HCT116 (cell line): ENCODE measurements at regions not wholly inside any gene's neighbourhood (a gene's known extent, or its start where the extent isn't known, plus 50 kb on each side); places are given as distances from the start of the nearest gene placed in this dataset.

ENCODE experiments used
- ATAC-seq: fragments of 200-7000 bp; cut with Tn5 transposase; 2 replicates; pipeline ENCODE4 v1.9.1; 2020; ENCODE audit warnings: mild to moderate bottlenecking, moderate library complexity
- BruUV-seq: library from RNA; stranded (reverse); fragments of 400-500 nt; replicated peaks from 2 replicates; lab custom pipeline; 2021; lab: Mats Ljungman, UMichigan
- CTCF ChIA-PET: fragments of 300-600 bp; sonication (Branson Sonifier 250); formaldehyde crosslinking; loops from one replicate; lab custom pipeline; 2021; ENCODE audit warnings: antibody characterized with exemption; lab: Charles Lee
- POLR2A ChIA-PET: fragments of 300-600, 350-600 bp; sonication (Branson Sonifier 250); formaldehyde crosslinking; loops from one replicate; lab custom pipeline; 2021; ENCODE audit warnings: antibody characterized with exemption; lab: Charles Lee
- RAD21 ChIA-PET, 2 experiments: fragments of 300-600 bp; sonication (Branson Sonifier 250); formaldehyde crosslinking; loops; one replicate each; lab custom pipeline; 2023; ENCODE audit warnings: low total read pairs in 2 of 2; ENCODE audit not compliant: uncharacterized antibody in 2 of 2, unreplicated experiment in 2 of 2, low non-redundant PET in 1 of 2; lab: Charles Lee
- DNase-seq: peaks from one replicate; pipeline ENCODE4 v3.0.0-alpha.2; 2010; ENCODE audit warnings: low read depth, low spot score
- H2AFZ ChIP-seq: fragments of 200-600 bp; shearing (Covaris generic), sonication (generic); 2 replicates; pipeline ENCODE4 v1.6.1; 2017; ENCODE audit warnings: low read depth, mixed run types, mixed read lengths, antibody characterized with exemption, low read length; ENCODE audit not compliant: poor library complexity, severe bottlenecking
- H3K27ac ChIP-seq: 2 replicates; pipeline ENCODE4 v1.5.1; 2012; ENCODE audit warnings: low read depth, low read length
- H3K27me3 ChIP-seq: fragments of 200-600 bp; sonication (generic); 2 replicates; pipeline ENCODE4 v1.6.1; 2016; ENCODE audit warnings: mixed run types, low read length, mixed read lengths; ENCODE audit not compliant: insufficient read depth
- H3K36me3 ChIP-seq, 2 experiments: fragments of 200-500 bp in 1 of 2; fragments of 200-600 bp in 1 of 2; sonication (Bioruptor generic) in 1 of 2; sonication (generic) in 1 of 2; 2 replicates each; pipeline versions ENCODE4 v1.5.1 to v1.6.1; 2014 to 2016; ENCODE audit warnings: low read length in 2 of 2, inconsistent platforms in 1 of 2, mixed read lengths in 1 of 2, mixed run types in 1 of 2; ENCODE audit not compliant: insufficient read depth in 2 of 2, control insufficient read depth in 1 of 2
- H3K4me1 ChIP-seq, 2 experiments: fragments of 200-600 bp in 1 of 2; sonication (generic) in 1 of 2; 2 replicates each; pipeline versions ENCODE4 v1.5.1 to v1.6.1; 2012 to 2017; ENCODE audit warnings: low read length in 2 of 2, inconsistent platforms in 1 of 2, mild to moderate bottlenecking in 1 of 2, mixed read lengths in 1 of 2, mixed run types in 1 of 2, moderate library complexity in 1 of 2; ENCODE audit not compliant: insufficient read depth in 2 of 2, control insufficient read depth in 1 of 2
- H3K4me2 ChIP-seq: fragments of 200-600 bp; sonication (generic); 2 replicates; pipeline ENCODE4 v1.6.1; 2017; ENCODE audit warnings: mixed run types, low read length, mixed read lengths
- H3K4me3 ChIP-seq, 2 experiments: fragments of 200-600 bp in 1 of 2; sonication (generic) in 1 of 2; replicated peaks in 1 of 2; 2 replicates each; pipeline ENCODE4 v1.5.1; 2011 to 2016; ENCODE audit warnings: low read length in 2 of 2, control low read depth in 1 of 2, low read depth in 1 of 2, mild to moderate bottlenecking in 1 of 2, mixed read lengths in 1 of 2, mixed run types in 1 of 2
- H3K79me2 ChIP-seq: fragments of 200-600 bp; sonication (generic); 2 replicates; pipeline ENCODE4 v1.6.1; 2017; ENCODE audit warnings: mild to moderate bottlenecking, mixed run types, low read length, moderate library complexity, mixed read lengths; ENCODE audit not compliant: insufficient read depth
- H3K9ac ChIP-seq: fragments of 200-600 bp; sonication (generic); 2 replicates; pipeline ENCODE4 v1.6.1; 2016; ENCODE audit warnings: low read length, mixed read lengths
- H3K9me2 ChIP-seq: fragments of 200-600 bp; sonication (generic), shearing (Covaris generic); 2 replicates; pipeline ENCODE4 v1.6.1; 2017; ENCODE audit warnings: mixed run types, mild to moderate bottlenecking, moderate library complexity; ENCODE audit not compliant: insufficient read depth
- H3K9me3 ChIP-seq, 2 experiments: fragments of 200-500 bp in 1 of 2; fragments of 200-600 bp in 1 of 2; sonication (Bioruptor generic) in 1 of 2; sonication (generic) in 1 of 2; 2 replicates each; pipeline ENCODE4 v1.6.1; 2014 to 2017; ENCODE audit warnings: low read length in 2 of 2, mixed read lengths in 2 of 2, inconsistent platforms in 1 of 2, low read depth in 1 of 2, mild to moderate bottlenecking in 1 of 2, mixed run types in 1 of 2, moderate library complexity in 1 of 2; ENCODE audit not compliant: control insufficient read depth in 1 of 2, insufficient read depth in 1 of 2
- H4K20me1 ChIP-seq: fragments of 200-600 bp; sonication (generic), shearing (Covaris generic); 2 replicates; pipeline ENCODE4 v1.6.1; 2017; ENCODE audit warnings: mixed run types, mild to moderate bottlenecking, moderate library complexity; ENCODE audit not compliant: insufficient read depth
- ATF3 ChIP-seq: IDR thresholded peaks from 2 replicates; pipeline ENCODE4 v1.6.1; 2012
- CBX3 ChIP-seq: IDR thresholded peaks from 2 replicates; pipeline ENCODE4 v1.6.1; 2012; ENCODE audit warnings: low read depth
- CEBPB ChIP-seq: IDR thresholded peaks from 2 replicates; pipeline ENCODE4 v1.6.1; 2012; ENCODE audit warnings: low read depth
- ELF1 ChIP-seq: IDR thresholded peaks from 2 replicates; pipeline ENCODE4 v1.6.1; 2012; ENCODE audit warnings: low read depth, borderline replicate concordance
- EZH2phosphoT487 ChIP-seq: fragments of 200-600 bp; IDR thresholded peaks from 2 replicates; pipeline ENCODE4 v1.6.1; 2018; ENCODE audit warnings: antibody characterized with exemption, borderline replicate concordance
- FOSL1 ChIP-seq: IDR thresholded peaks from 2 replicates; pipeline ENCODE4 v1.6.1; 2012; ENCODE audit warnings: low read depth
- JUND ChIP-seq: IDR thresholded peaks from 2 replicates; pipeline ENCODE4 v1.6.1; 2012
- MAX ChIP-seq: IDR thresholded peaks from 2 replicates; pipeline ENCODE4 v1.6.1; 2012
- POLR2A ChIP-seq: IDR thresholded peaks from 2 replicates; pipeline ENCODE4 v1.7.0; 2011; ENCODE audit warnings: borderline replicate concordance; ENCODE audit not compliant: insufficient read depth, insufficient read length; ENCODE audit errors: extremely low read depth
- POLR2AphosphoS5 ChIP-seq: IDR thresholded peaks from 2 replicates; pipeline ENCODE4 v1.6.1; 2011; ENCODE audit warnings: mild to moderate bottlenecking, low read depth, low read length, moderate library complexity
- RAD21 ChIP-seq: IDR thresholded peaks from 2 replicates; pipeline ENCODE4 v1.6.1; 2012; ENCODE audit warnings: low read depth, mild to moderate bottlenecking
- SIN3A ChIP-seq: IDR thresholded peaks from 2 replicates; pipeline ENCODE4 v1.6.1; 2012; ENCODE audit warnings: low read depth
- SP1 ChIP-seq: IDR thresholded peaks from 2 replicates; pipeline ENCODE4 v1.6.1; 2012; ENCODE audit warnings: low read depth
- YY1 ChIP-seq: IDR thresholded peaks from 2 replicates; pipeline ENCODE4 v1.6.1; 2011; ENCODE audit warnings: low read length, low read depth, moderate library complexity, mild to moderate bottlenecking; ENCODE audit not compliant: insufficient replicate concordance; ENCODE audit errors: extremely low read depth
- ZBTB33 ChIP-seq: IDR thresholded peaks from 2 replicates; pipeline ENCODE4 v1.6.1; 2011; ENCODE audit warnings: mild to moderate bottlenecking, low read length, moderate library complexity; ENCODE audit not compliant: insufficient replicate concordance; ENCODE audit errors: extremely low read depth
- ZFX ChIP-seq: fragments of 450-650 bp; IDR thresholded peaks from 2 replicates; pipeline ENCODE4 v1.6.1; 2017
- ZNF274 ChIP-seq: fragments of 200-500 bp; sonication (Bioruptor generic); IDR thresholded peaks from 2 replicates; pipeline ENCODE4 v1.6.1; 2014; ENCODE audit warnings: mild to moderate bottlenecking, low read depth, low read length, inconsistent platforms
- intact Hi-C: fragments of 100-400 bp; cut with micrococcal nuclease; formaldehyde crosslinking; loops from 2 replicates; pipeline ENCODE4 v1.10.0; 2022

- BruUV-seq: no TSS peak
Observed at GRCh38 chr13:39876258-39876657, 220.8 kb downstream of the COG6 start.

GRCh38 chr13:39877134-39877533, 221.7 kb downstream of the COG6 start:
- ATAC-seq: no peak
- Histone ChIP-seq H3K4me2 (no peak overlapping the region), H2AFZ (no peak overlapping the region), H4K20me1 (no peaks in the 10 kb centered on the region), H3K4me3 (no peak overlapping the region), H3K27me3 (no peaks in the 10 kb centered on the region), H3K79me2 (no peaks in the 10 kb centered on the region), H3K9me3 (no peaks in the 10 kb centered on the region), H3K27ac (no peak overlapping the region), H3K4me1 (no peaks in the 10 kb centered on the region), H3K36me3 (no peaks in the 10 kb centered on the region), H3K9me2 (no peaks in the 10 kb centered on the region), H3K9ac (no peak overlapping the region)
- no peak for DNase-seq
- ChIA-PET POLR2A (no interaction called here), RAD21 (no interaction called here), CTCF (interaction anchor here (1.3 kb wide), 1 partner anchor 900 kb away, joined by 3 read pairs; no protein-coding TSS in a partner anchor)
- no TSS peak for BruUV-seq
- intact Hi-C loops: no loop called here
- TF ChIP-seq ATF3 (no peak), SIN3A (no peak), MAX (no peak), CEBPB (no peak), ZBTB33 (no peak), SP1 (no peak), FOSL1 (no peak), ZNF274 (no peak), JUND (no peak), ELF1 (no peak), YY1 (no peak), POLR2AphosphoS5 (no peak), POLR2A (no peak), ZFX (no peak), RAD21 (no peak), CBX3 (no peak), EZH2phosphoT487 (no peak)

More at GRCh38 chr13:39876258-39876657, 220.8 kb downstream of the COG6 start:
- ChIA-PET POLR2A (no interaction called here), RAD21 (no interaction called here), CTCF (no interaction called here)
- DNase-seq (no peak), ATAC-seq (no peak)
- Histone ChIP-seq H4K20me1 (no peaks in the 10 kb centered on the region), H3K4me2 (no peak overlapping the region), H3K4me3 (no peak overlapping the region), H3K9ac (no peak overlapping the region), H3K79me2 (no peaks in the 10 kb centered on the region), H3K9me2 (no peaks in the 10 kb centered on the region), H3K9me3 (no peaks in the 10 kb centered on the region), H3K4me1 (no peaks in the 10 kb centered on the region), H2AFZ (no peak overlapping the region), H3K27ac (no peak overlapping the region), H3K36me3 (no peaks in the 10 kb centered on the region), H3K27me3 (no peaks in the 10 kb centered on the region)
- no peak for TF ChIP-seq CBX3
- intact Hi-C loops: no loop called here
